LNCaP clone FGC (cell line): ENCODE measurements at regions not wholly inside any gene's neighbourhood (a gene's known extent, or its start where the extent isn't known, plus 50 kb on each side); places are given as distances from the start of the nearest gene placed in this dataset.

Experiments
- DNase-seq: peaks from one replicate; pipeline ENCODE4 v3.0.0-alpha.2; 2011; ENCODE audit warnings: low read depth
- H3K4me3 ChIP-seq: 2 replicates; pipeline ENCODE4 v1.5.1; 2011; ENCODE audit warnings: mild to moderate bottlenecking, low read depth, low read length, control low read depth
- TF ChIP-seq, protein P1 (sequence below): IDR thresholded peaks from 2 replicates; pipeline ENCODE4 v1.5.1; 2012; ENCODE audit warnings: mild to moderate bottlenecking; ENCODE audit not compliant: control insufficient read depth, insufficient read depth; ENCODE audit errors: extremely low read depth

- H3K4me3 ChIP-seq = no peak overlapping the region
- TF ChIP-seq, protein P1, sequence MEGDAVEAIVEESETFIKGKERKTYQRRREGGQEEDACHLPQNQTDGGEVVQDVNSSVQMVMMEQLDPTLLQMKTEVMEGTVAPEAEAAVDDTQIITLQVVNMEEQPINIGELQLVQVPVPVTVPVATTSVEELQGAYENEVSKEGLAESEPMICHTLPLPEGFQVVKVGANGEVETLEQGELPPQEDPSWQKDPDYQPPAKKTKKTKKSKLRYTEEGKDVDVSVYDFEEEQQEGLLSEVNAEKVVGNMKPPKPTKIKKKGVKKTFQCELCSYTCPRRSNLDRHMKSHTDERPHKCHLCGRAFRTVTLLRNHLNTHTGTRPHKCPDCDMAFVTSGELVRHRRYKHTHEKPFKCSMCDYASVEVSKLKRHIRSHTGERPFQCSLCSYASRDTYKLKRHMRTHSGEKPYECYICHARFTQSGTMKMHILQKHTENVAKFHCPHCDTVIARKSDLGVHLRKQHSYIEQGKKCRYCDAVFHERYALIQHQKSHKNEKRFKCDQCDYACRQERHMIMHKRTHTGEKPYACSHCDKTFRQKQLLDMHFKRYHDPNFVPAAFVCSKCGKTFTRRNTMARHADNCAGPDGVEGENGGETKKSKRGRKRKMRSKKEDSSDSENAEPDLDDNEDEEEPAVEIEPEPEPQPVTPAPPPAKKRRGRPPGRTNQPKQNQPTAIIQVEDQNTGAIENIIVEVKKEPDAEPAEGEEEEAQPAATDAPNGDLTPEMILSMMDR = no peak
- no peak for DNase-seq
Measured at GRCh38 chr2:75820693-75821092, 110.0 kb upstream of the GCFC2 start.

DNA sequence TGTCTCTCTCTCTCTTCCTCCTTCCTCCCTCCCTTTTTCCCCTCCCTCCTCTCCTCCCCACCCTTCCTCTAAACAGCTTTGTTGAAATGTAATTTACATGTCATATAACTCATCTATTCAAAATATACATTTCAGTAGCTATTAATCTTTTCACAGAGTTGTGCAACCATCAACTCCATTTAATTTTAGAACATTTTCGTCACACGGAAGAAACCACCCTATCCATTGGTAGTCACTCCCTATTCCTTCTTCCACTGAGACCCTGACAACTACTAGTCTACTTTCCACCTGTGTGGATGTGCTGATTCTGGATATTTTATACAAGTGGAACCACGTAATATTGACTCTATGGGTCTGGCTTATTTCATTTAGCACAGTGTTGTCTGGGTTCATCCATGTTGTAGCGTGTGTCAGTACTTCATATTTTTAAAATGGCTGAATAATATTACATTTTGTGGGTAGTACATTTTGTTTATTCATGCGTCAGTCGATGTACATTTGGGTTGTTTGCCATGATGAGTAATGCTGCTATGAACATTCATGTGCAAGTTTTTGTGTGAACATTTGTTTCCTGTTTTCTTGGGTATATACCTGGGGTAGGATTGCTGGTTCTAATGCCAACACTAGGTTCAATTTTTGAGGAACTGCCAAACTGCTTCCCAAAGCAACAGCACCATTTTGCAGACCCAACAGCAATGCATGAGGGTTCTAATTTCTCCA lies 100.1 kb upstream of the GCFC2 start:
- H3K4me3 ChIP-seq = no peak overlapping the region
- TF ChIP-seq, protein P1 = no peak
- no peak for DNase-seq

DNA sequence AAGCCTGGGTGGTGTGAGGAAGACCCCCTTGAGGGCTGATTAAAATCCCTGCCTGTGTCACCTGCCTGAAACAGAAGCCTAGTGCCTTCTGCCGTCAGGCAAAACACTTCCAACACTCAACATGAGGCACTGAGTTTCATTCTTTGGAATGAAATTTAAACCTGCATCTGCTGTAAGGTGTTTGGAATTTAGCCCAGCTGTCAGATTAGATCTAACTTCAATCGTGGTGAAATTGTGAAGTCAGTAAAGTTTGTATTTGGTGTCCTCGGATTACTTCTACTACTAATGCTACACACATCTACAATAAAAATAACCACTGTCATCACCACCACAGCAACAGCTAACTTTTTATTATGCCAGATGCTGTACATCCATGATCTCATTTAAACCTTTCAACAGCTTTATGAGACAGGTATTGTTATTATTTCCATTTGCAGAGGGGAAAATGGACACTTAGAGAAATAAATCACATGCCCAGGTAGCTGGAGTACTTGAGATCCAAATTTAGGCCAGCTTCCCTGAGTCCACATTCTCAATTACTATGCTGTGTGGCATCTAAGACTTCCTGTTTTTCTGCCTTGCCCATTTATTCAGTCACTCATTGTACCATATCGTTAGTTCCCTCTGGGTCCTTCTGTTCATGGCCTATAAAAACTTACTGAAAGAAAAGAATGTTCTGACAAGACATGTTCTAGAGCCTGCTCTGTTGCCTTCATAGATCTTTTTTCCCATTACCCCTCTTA lies 98.2 kb upstream of the GCFC2 start:
- no peak overlapping the region for H3K4me3 ChIP-seq
- DNase-seq = no peak
- TF ChIP-seq, protein P1 = no peak

DNA sequence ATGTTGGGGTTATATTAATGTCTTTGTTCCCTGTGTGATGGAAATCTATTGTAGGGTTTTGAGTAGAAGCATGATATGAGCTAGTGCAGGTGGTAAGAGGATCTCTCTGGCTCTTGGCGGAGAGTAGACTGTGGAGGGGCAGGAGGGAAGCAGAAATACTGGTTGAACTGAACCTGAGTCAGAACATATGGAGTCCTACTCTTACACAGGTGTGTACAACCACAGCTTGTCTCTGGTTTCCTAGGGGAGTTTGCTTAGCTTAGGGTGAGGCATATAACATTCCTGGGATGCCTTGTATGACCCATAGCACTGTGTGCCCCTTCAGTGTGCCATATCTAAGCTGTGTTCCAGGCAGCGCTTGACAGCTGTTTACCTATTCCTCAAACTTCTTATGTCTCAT lies 97.3 kb upstream of the GCFC2 start:
- no peak overlapping the region for H3K4me3 ChIP-seq
- no peak for DNase-seq
- TF ChIP-seq, protein P1 = no peak

- TF ChIP-seq, protein P1 = no peak
- H3K4me3 ChIP-seq = no peak overlapping the region
- no peak for DNase-seq
Measured at GRCh38 chr2:75801234-75801982, 90.7 kb upstream of the GCFC2 start.

DNA sequence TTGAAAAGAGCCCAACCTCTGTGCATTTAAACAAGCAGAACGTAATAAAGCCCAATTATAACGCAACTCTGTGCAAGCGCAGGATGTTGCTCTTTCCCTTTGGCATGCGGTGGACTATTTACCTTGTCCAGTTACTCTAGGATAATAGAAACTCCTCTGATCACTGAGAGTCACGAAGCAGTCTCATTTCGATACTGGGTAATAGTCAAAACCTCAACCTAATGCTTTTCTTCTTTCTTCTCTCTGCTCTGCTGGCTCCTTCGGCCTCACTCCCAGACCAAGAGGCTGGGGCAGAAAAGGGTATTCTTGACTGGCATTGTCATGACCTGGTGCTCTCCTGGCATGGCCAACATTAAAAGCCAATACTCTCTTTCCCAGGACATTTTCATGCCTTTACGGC lies 89.7 kb upstream of the GCFC2 start:
- no peak for DNase-seq
- TF ChIP-seq, protein P1 = no peak
- no peak overlapping the region for H3K4me3 ChIP-seq
